Fibroblast of skin of left biceps (primary cell): ENCODE measurements at regions not wholly inside any gene's neighbourhood (a gene's known extent, or its start where the extent isn't known, plus 50 kb on each side); places are given as distances from the start of the nearest gene placed in this dataset.

ENCODE experiments used
- DNase-seq, 2 experiments: peaks; one replicate each; pipeline ENCODE4 v3.0.0-alpha.2; 2013; ENCODE audit warnings: low read depth in 2 of 2

GRCh38 chr6:12381587-12381986 is 91.4 kb downstream of the EDN1 start:
- no peak for DNase-seq

DNA sequence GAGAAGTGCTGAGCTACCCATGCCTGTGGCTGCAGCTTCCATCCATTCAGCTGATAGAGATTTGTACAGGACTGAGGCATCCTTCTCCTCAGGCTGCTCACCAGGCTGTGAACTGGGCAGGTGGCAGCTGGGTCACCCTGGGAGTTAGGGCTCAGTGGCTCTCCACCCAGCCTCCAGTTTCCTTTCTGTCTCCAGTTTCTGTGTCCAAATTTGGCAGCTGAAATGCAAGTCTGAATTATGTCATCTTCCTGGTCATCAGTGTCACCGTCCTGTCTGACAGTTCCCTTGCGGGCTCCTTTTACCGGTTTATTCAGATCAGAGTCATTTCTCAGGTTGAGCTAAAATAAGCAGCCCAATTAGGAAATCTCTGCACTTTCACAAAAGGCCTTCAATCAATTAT is 93.3 kb downstream of the EDN1 start:
- DNase-seq = no peak

GRCh38 chr6:12384357-12384912 is 94.3 kb downstream of the EDN1 start:
- no peak for DNase-seq

DNA sequence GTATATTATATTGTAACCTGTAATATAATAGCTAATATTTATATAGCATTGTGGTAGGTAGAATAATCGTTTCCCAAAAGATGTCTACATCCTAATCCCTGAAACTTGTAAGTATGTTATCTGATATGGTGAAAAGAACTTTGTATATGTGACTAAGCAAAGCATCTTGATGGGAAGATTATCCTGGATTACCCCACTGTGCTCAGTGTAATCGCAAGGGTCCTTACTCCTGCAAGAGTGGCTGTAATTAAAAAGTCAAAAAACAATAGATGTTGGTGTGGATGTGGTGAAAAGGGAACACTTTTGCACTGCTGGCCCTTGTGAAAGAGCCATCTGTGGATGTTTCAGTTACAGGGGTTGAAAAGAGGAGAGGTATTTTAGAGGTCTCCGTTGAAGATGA is 95.2 kb downstream of the EDN1 start:
- no peak for DNase-seq

DNA sequence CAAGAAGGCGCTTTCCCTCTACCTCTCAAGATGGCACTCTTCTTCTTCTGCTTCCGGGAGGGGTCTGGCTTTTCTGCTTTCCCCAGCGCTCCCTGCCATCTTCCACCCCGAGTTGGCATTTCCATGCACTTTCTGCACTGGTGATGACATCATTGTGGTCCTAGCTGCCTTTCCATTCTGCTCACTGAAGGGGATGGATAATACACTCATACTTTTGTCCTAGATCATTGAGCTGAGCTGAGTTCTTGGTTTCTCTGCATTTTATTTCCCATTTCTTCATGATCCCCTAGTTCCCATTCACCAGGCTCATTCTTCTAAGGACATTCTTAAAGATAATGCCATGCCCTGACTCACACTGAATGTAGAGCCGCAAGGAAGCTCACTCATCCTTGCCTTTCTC is 96.7 kb downstream of the EDN1 start:
- no peak for DNase-seq

- no peak for DNase-seq
Measured at GRCh38 chr6:12391472-12391871, 101.3 kb downstream of the EDN1 start.

DNA sequence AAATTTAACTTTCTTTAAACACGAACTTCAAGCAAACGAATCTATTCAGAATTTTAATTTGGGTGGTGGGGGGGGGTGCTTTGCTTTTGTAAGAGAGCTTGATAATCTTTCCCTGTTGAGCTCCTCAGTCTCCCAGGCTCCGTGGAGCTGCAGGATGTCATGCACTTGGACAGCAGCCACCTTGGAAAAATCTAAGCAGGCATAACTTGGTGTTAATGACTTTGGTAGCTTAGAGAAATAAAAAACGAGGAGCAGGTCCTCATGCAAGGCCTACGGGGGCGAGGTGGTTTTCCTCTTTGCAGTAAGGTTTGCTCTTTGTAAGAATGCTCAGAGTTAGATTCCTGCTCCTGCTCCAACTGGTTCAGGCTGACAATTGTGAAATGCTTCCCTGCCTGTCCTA is 102.3 kb downstream of the EDN1 start:
- no peak for DNase-seq

DNA sequence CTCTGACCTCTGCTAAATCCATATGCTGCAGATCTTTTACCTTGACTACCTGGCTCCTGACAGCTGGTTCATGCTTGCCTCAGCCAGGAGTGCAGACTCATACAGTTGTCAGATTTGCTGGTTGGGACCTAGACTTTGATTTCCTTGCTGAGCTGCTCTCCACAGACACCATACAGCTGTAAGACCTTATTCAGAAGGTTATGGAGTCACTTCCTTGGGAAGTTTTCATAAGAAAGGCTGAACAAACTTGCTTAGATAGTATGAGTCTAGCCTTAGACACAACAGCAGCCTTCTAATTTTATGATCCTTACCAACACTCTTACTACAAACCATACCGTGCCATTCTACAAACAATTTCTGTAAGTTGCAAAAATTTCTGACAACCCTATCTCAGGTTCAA is 102.9 kb downstream of the EDN1 start:
- DNase-seq = no peak

GRCh38 chr6:12394170-12394569 is 104.0 kb downstream of the EDN1 start:
- DNase-seq = no peak

- DNase-seq = no peak
Measured at GRCh38 chr6:12395898-12396297, 105.7 kb downstream of the EDN1 start.

DNA sequence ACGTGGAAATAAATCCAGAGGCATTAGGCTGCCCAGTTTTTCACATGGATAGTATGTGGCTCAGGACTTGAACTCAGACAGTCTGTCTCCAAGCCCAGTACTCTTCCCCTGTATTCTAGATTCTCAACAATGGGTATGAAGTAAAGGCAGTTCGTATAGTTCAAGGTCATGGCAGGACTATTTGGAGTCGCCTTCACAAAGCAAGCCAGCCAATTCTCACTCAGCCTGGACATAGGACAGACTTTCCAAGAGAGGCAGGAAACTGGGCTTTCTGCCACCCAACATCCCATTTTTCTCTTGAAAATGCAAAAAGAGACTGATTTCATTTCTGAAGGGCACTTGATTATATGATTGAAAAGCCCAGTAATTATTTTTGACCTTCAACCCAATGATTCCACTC is 111.0 kb downstream of the EDN1 start:
- no peak for DNase-seq

DNA sequence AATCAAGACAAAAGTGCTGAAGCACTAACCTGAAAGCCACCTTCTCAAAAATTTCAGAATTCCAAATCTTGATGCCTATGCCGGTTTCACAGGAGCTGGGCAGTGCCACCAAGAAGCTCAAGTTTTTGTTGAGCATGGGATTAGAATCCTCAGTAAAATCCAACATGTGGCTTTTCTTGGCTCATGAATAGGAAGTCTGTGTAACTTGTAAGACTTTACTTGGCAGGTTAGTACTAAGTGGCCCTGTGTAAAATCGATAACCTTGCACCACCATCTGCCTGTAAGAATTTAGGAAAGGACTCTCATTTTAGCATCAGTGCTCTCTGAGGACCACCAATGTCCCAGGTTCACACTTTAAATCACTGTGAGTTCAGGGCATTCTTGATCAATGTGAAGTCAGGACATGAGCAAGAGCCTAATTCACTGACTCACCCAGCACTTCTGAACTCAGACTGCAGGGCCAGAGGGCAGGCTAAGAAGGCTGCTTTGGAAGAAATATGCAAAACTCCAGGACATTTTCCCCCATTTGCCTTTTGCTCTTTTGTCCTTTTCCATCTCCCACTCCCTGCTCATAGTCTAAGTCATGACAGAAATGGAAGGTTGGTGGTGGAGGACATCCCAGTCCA is 113.2 kb downstream of the EDN1 start:
- no peak for DNase-seq

DNA sequence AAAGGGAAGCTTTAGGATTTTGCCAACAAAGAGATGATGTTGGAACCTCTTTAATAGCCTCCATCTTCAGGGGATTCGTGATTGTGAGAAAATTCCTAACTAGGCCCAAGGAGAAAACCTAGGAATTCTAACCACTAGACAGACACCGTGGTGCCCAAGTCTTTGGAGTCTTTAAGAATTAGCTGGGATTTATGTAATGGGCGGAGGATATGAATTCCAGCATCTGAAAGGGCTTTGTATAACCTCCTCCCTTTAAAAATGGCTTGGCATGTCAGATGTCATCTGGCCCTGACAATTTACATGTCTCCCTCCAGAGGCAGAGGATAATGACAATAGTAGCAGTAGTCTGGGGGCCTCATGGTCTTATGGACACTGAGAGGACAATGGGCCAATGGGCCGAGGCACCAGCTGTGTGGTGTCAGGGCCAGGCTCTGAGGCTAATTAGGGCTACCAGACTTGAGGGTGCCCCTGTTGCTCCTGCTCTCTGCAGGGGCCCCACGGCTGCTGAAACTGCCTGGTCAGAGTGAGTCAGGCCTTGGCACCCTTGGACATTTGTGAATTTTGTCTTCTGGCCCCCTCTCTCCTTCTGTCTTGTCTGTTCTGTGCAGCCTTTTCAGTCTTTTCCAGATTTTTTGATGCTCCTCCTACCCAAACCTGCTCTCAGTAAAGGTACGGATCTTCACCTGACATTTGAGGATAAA is 113.9 kb downstream of the EDN1 start:
- no peak for DNase-seq

DNA sequence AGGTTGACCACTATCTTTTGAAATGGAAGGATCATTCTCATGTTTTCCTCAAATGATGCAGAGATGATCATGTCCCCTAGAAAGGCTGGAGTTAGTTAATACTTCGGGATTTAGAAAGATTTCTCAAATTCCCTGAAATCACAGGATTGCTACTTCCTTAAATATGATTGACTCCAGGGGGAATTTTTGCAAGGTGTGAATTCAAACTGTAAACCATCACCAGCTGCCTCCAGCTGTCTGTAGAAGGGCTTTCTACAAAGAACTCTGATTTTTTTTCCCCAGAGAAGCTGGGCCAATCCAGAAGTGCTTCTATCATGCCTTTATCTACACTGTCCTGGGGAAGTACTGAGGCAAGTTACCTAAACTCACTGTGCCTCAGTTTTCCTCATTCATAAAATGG is 114.5 kb downstream of the EDN1 start:
- DNase-seq = no peak

GRCh38 chr6:12408752-12409151 is 118.6 kb downstream of the EDN1 start:
- DNase-seq = no peak

DNA sequence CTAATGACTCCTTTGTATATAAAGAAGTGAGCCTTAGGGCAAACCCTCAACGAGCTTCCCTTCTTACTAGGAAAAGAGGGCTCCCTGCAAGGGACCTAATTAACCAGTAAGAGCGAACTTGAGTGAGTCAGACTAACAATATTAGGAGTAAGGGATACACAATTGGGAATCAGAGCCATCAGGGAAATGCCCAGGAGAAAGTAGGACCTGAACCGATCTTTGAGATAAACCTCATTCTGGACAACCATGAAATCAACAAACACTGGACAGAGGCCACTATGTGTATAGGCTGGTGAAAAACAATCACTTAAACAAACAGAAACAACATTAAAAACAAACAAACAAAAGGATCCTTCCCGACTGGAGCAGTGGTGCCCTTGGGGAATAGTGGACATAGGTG is 120.8 kb downstream of the EDN1 start:
- DNase-seq = no peak

DNA sequence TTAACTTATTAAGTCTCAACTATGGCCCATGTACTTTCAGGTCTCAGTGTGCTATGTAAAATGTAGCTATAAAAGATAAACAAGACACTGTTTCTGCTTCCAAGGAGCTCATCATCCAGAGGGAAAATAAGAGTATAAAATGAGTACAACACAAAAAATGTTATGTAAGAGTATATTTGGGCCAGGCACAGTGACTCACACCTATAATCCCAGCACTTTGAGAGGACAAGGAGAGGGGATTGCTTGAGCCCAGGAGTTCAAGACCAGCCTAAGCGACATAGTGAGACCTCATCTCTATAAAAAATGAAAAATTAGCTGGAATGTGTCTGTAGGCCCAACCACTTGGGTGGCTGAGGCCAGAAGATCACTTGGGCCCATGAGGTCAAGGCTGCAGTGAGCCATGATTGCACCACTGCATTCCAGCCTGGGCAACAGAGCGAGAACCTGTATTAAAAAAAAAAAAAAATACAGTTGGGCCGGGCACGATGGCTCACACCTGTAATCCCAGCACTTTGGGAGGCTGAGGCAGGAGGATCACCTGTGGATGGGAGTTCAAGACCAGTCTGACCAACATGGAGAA is 124.0 kb downstream of the EDN1 start:
- no peak for DNase-seq

DNA sequence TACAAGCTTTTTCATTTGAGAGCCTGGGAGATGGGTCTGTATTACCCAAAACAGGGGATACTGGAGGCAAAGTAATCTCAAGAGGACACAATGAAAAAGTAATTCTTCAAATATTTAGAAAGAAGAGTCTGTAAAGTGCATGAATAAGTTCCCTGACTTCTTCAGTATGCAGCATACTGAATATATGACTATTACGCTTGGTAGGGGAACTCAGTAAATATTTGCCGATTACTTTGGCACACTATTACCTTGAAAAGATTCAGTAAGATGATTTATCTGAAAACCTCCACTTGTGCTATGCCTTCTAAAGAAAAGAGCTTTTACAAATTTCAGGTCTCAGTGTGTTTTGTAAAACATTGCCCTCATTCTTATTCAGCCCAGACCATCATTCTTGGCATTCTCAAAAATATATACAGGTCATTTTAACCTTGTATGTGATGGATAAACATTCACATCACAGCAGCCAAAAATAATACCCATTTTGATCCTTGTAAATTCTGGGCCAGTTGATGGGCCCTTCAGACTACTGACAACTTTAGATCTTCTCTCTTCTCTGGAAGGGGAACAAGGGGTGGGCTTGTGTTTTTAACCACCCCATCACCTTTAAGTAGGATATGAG is 125.9 kb downstream of the EDN1 start:
- no peak for DNase-seq

GRCh38 chr6:12417191-12417590 is 127.0 kb downstream of the EDN1 start:
- DNase-seq = no peak

DNA sequence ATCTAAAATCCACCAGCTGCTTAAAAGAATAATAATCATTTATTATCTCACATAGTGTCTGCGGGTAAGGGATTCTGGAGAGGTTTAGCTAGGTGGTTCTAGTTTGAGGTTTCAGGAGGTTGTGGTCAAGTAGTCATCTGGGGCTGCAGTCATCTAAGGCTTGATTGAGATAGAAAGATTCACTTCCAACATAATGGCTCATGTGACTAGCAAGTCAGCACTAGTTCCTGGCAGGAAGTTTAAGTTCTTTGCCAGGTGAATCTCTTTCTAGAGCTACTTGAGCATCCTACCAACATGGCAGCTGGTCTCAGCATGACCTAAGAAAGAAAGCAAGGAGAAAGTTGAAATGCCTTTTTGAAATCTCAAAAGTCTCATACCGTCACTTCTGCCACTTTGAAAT is 128.8 kb downstream of the EDN1 start:
- DNase-seq = no peak

DNA sequence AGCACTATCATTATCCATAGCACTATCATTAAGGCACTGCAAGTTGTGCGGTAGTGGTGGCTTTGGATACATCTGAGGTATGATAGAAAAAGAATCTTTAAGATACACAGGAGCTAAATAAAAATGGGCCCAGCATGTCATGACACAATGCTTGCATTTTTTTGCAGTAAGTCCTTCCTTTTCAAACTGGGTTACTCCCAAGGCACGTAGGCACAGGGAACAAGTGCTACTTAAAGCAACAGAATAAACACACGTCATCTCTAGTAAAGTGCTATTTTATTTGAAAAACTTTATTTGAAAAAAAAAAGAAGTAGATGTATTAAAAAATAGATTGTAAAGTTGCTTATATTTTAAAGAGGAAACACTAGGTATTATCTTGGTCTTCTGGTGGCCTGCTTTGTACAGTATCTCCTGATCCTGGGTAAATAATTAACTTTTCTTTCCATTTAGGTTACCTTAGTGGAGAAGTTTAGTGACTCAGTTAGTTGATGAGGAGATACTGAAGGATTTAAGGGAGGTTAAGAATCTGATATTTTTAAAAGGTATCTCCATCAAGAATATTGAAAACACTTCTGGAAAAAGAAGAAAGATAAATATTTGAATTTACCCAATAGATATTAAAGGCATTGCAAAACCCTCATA is 129.6 kb downstream of the EDN1 start:
- DNase-seq = no peak

- no peak for DNase-seq
Measured at GRCh38 chr6:12420626-12421025, 130.5 kb downstream of the EDN1 start.
